Iris pigment epithelial cell (primary cell): ENCODE measurements at regions not wholly inside any gene's neighbourhood (a gene's known extent, or its start where the extent isn't known, plus 50 kb on each side); places are given as distances from the start of the nearest gene placed in this dataset.
"Not testable (repeated sequence)": the region's sequence is repeated elsewhere in the genome, so short reads cannot be mapped to it uniquely, and the experiment has no call there.

Experiments
- DNase-seq: peaks from one replicate; pipeline ENCODE4 v3.0.0-alpha.2; 2011; ENCODE audit warnings: low read depth

- DNase-seq: not testable (repeated sequence)
Measured at GRCh38 chr16:31581065-31581464, 53.4 kb downstream of the AHSP start.

- DNase-seq: not testable (repeated sequence)
Measured at GRCh38 chr16:31601737-31602384, 74.2 kb downstream of the AHSP start.

GRCh38 chr16:31618130-31618529 lies 90.4 kb downstream of the AHSP start:
- DNase-seq: no peak

- DNase-seq: no peak
Measured at GRCh38 chr16:31636433-31636832, 108.7 kb downstream of the AHSP start.

- DNase-seq: no peak
Measured at GRCh38 chr16:31641279-31641678, 113.6 kb downstream of the AHSP start.

GRCh38 chr16:31655674-31656073 lies 128.0 kb downstream of the AHSP start:
- DNase-seq: not testable (repeated sequence)

- peak; percentile 26 for DNase-seq
Measured at GRCh38 chr16:31664683-31665482, 137.2 kb downstream of the AHSP start.

GRCh38 chr16:31674686-31675085 lies 147.0 kb downstream of the AHSP start:
- no peak for DNase-seq

GRCh38 chr16:31676731-31677130 lies 149.0 kb downstream of the AHSP start:
- DNase-seq: no peak

GRCh38 chr16:31678649-31679325 lies 151.1 kb downstream of the AHSP start:
- DNase-seq: no peak

GRCh38 chr16:31689331-31689730 lies 161.6 kb downstream of the AHSP start:
- DNase-seq: not testable (repeated sequence)

GRCh38 chr16:31692338-31692737 lies 164.6 kb downstream of the AHSP start:
- DNase-seq: not testable (repeated sequence)

- DNase-seq: no peak
Measured at GRCh38 chr16:31693733-31694132, 166.0 kb downstream of the AHSP start.

- DNase-seq: no peak
Measured at GRCh38 chr16:31694461-31694860, 166.8 kb downstream of the AHSP start.

GRCh38 chr16:31695667-31696066 lies 168.0 kb downstream of the AHSP start:
- DNase-seq: no peak

- DNase-seq: peak; percentile 63
Measured at GRCh38 chr16:31696968-31697743, 169.5 kb downstream of the AHSP start.

- no peak for DNase-seq
Measured at GRCh38 chr16:31697744-31698125, 170.0 kb downstream of the AHSP start.

GRCh38 chr16:31698901-31699300 lies 171.2 kb downstream of the AHSP start:
- no peak for DNase-seq

GRCh38 chr16:31699601-31700000 lies 171.9 kb downstream of the AHSP start:
- no peak for DNase-seq

GRCh38 chr16:31700200-31700529 lies 172.5 kb downstream of the AHSP start:
- DNase-seq: peak; percentile 61

GRCh38 chr16:31700530-31701388 lies 172.8 kb upstream of the ZNF267 start:
- peak; percentile 38 for DNase-seq
